Brain microvascular endothelial cell (primary cell): ENCODE measurements at regions not wholly inside any gene's neighbourhood (a gene's known extent, or its start where the extent isn't known, plus 50 kb on each side); places are given as distances from the start of the nearest gene placed in this dataset.

Experiments
- DNase-seq: peaks from one replicate; pipeline ENCODE4 v3.0.0-alpha.2; 2020
- H3K27ac ChIP-seq: fragments of 250-450 bp; sonication (Bioruptor Pico); 2 replicates; pipeline ENCODE4 v1.5.1; 2020; ENCODE audit warnings: mild to moderate bottlenecking, moderate library complexity
- H3K27me3 ChIP-seq: fragments of 250-450 bp; sonication (Bioruptor Pico); replicated peaks from 2 replicates; pipeline ENCODE4 v1.5.1; 2020; ENCODE audit warnings: mild to moderate bottlenecking
- H3K36me3 ChIP-seq: fragments of 250-450 bp; sonication (Bioruptor Pico); replicated peaks from 2 replicates; pipeline ENCODE4 v1.5.1; 2020; ENCODE audit warnings: mild to moderate bottlenecking
- H3K4me3 ChIP-seq: 2 replicates; pipeline ENCODE4 v1.5.1; 2011; ENCODE audit warnings: low read depth, mild to moderate bottlenecking, control low read depth, low read length, moderate library complexity
- in situ Hi-C: cut with HindIII; loops from 2 replicates; pipeline ENCODE4 v1.10.0; 2017; ENCODE audit warnings: low sequenced_read_pairs, low pct_ligation_motif_present
- TF ChIP-seq, protein P1 (sequence below): IDR thresholded peaks from 2 replicates; pipeline ENCODE4 v1.5.1; 2011; ENCODE audit warnings: low read depth, mild to moderate bottlenecking, moderate library complexity, low read length, control low read depth, inconsistent platforms; ENCODE audit errors: missing control alignments

DNA sequence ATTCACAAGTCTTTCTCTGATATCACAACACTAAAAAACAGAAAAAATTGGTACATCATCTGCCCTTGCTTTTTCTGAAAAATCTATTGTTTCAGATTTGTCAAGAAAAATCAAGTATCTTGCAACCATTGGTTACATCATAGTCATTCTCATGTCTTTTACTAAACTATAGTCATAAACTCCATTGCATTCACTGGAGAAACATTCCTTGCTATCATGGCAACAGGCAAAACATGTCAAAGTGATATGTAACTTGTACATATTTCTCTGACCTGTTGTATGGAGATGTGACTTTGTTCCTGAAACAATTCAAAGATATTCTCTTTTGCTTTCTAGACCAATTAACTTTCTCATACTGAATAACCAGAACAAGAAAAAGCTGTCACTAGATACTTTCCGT lies 121.9 kb upstream of the ANK2 start:
- Histone ChIP-seq H3K27ac (no peak overlapping the region), H3K4me3 (no peak overlapping the region), H3K36me3 (no peaks in the 10 kb centered on the region), H3K27me3 (no peaks in the 10 kb centered on the region)
- TF ChIP-seq, protein P1, sequence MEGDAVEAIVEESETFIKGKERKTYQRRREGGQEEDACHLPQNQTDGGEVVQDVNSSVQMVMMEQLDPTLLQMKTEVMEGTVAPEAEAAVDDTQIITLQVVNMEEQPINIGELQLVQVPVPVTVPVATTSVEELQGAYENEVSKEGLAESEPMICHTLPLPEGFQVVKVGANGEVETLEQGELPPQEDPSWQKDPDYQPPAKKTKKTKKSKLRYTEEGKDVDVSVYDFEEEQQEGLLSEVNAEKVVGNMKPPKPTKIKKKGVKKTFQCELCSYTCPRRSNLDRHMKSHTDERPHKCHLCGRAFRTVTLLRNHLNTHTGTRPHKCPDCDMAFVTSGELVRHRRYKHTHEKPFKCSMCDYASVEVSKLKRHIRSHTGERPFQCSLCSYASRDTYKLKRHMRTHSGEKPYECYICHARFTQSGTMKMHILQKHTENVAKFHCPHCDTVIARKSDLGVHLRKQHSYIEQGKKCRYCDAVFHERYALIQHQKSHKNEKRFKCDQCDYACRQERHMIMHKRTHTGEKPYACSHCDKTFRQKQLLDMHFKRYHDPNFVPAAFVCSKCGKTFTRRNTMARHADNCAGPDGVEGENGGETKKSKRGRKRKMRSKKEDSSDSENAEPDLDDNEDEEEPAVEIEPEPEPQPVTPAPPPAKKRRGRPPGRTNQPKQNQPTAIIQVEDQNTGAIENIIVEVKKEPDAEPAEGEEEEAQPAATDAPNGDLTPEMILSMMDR, result no peak
- no peak for DNase-seq
- in situ Hi-C loops, result no loop called here

DNA sequence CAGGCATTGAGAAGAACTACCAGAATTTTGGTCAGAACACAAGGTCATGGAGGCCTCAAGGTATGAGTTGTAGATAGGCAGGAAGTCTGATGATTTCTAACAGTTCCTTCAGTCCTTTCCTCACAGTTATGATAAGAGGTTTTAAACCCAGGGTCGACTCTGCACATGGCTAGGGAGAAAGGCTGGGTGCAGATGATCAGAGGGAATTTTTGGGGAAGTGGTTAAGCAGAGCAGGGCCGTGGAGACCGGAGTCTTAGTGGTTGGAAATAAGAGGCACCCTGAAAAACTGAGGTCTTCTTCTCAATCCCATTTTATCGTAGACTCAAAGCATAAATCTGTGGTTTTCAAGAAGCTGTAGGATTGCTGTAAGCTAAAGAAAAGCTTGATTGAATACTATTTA lies 118.5 kb upstream of the ANK2 start:
- Histone ChIP-seq H3K27me3 (no peaks in the 10 kb centered on the region), H3K36me3 (no peaks in the 10 kb centered on the region), H3K4me3 (no peak overlapping the region), H3K27ac (no peak overlapping the region)
- in situ Hi-C loops, result no loop called here
- DNase-seq, result no peak
- TF ChIP-seq, protein P1, result no peak

DNA sequence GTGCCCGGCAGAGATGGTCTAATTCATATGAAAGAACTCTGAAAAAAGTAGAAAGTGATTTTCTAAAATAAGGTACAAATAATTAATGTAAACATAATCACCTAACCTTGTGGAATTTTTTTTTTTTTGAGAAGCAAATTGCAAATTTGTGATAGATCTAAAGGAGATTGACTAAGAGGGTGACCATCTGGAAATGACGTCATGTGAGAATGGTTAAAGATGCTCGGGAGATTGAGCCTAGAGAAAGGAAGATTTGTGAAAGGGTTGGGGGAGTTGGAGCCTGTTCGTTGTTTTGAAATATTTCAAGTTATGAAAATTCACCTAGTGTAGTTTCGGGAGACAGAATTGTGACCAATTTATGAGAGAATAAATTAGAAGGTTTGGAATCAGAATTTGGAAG lies 115.7 kb upstream of the ANK2 start:
- no peak for DNase-seq
- TF ChIP-seq, protein P1, result no peak
- Histone ChIP-seq H3K4me3 (no peak overlapping the region), H3K36me3 (no peaks in the 10 kb centered on the region), H3K27me3 (no peaks in the 10 kb centered on the region), H3K27ac (no peak overlapping the region)
- in situ Hi-C loops, result no loop called here

DNA sequence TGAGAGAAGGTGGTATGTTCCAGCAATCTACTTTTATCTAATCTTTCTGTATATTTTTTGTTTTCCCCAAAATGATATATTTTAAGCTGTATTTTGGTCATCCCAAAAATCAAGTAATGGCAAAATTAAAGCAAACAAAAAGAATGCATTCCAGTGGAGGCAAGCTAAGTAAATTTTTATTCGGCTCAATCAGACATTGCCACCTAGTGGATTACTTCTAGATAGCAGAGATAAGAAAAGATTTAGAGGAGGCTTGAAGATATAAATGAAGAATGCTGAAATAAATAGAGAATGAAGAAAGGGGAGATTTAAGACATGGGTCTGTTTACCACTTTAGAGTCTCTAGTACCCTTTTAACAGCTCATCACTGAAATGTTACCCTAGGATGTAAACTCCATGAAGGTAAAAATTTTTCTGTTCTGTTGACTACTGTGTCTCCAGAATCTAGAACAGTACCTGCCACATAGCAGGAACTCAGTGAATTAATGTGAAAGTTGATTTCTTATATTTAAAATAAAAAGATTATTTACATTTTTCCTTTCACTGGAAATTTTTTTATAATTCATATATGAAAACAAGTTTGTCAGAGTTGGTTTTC lies 110.9 kb upstream of the ANK2 start:
- DNase-seq, result peak; percentile 10
- H3K27ac ChIP-seq, result no peak overlapping the region

DNA sequence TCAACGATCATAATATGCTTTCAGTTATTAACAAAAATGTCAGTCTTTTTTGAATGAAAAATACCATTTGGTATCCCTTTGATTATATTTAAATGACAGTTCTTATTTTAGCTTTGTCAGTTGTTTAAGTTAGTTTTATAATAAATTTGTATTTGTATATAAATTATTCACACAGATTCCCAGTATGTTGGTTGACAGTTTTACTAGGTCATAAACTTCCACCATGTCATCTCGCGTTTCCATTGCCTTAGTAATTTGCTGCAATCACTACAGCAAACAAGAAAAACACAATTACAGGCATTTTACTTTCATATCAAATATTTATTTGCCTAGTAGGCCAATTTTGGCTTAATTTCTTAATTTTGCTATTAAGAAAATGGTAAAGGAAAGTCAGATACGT lies 109.6 kb upstream of the ANK2 start:
- TF ChIP-seq, protein P1, result no peak
- no peak for DNase-seq
- in situ Hi-C loops, result no loop called here
- no peak overlapping the region for H3K4me3 ChIP-seq
- no peaks in the 10 kb centered on the region for H3K27me3 ChIP-seq
- no peaks in the 10 kb centered on the region for H3K36me3 ChIP-seq
- H3K27ac ChIP-seq, result no peak overlapping the region

More for the DNA sequence above, 110.9 kb upstream of the ANK2 start:
- no peaks in the 10 kb centered on the region for H3K27me3 ChIP-seq
- H3K4me3 ChIP-seq, result no peak overlapping the region
- TF ChIP-seq, protein P1, result peak; percentile 54
- H3K36me3 ChIP-seq, result no peaks in the 10 kb centered on the region
- in situ Hi-C loops, result no loop called here

DNA sequence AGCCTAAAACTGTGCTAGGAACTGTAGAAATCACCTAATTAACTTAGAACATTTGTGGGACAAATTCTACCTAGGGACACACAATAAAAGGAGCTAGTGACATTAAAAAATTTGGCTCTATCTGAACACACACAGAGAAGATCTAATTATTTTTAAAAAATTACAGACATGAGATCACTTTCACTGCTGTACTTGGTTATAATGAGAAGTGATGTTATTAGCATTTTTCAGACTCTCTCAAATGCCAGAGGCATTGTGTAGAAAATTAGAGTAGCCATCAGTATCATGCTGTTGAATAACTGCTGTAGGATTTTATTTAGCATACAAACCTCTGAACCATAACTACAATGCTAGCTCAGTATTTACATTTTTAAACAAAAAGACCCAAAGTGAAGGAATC lies 109.1 kb upstream of the ANK2 start:
- no peak for DNase-seq
- in situ Hi-C loops, result no loop called here

More for the DNA sequence above, 109.1 kb upstream of the ANK2 start:
- no peak overlapping the region for H3K27ac ChIP-seq
- TF ChIP-seq, protein P1, result no peak
- no peaks in the 10 kb centered on the region for H3K36me3 ChIP-seq
- no peaks in the 10 kb centered on the region for H3K27me3 ChIP-seq
- no peak overlapping the region for H3K4me3 ChIP-seq
